Immature natural killer cell (primary cell): ENCODE measurements at regions not wholly inside any gene's neighbourhood (a gene's known extent, or its start where the extent isn't known, plus 50 kb on each side); places are given as distances from the start of the nearest gene placed in this dataset.
A peak's percentile ranks its signal among the peaks of the same experiment; 100 is the strongest.

Experiments
- DNase-seq, 3 donors: peaks; one replicate each; pipeline ENCODE4 v3.0.0; 2022; ENCODE audit warnings: mixed read lengths in 1 of 3
- H3K27ac Mint-ChIP-seq, 6 donors: one replicate each; pipeline ENCODE4 v1.8.0; 2020; ENCODE audit warnings: mixed read lengths in 6 of 6, mild to moderate bottlenecking in 5 of 6, inconsistent platforms in 4 of 6, moderate library complexity in 3 of 6
- H3K27me3 Mint-ChIP-seq, 3 donors: one replicate each; pipeline ENCODE4 v1.8.0; 2020 to 2021; ENCODE audit warnings: low read depth in 3 of 3, mild to moderate bottlenecking in 3 of 3, mixed read lengths in 3 of 3, moderate library complexity in 3 of 3, inconsistent platforms in 1 of 3
- H3K36me3 Mint-ChIP-seq, 3 donors: one replicate each; pipeline ENCODE4 v1.8.0; 2020; ENCODE audit warnings: mixed read lengths in 3 of 3, inconsistent platforms in 2 of 3, mild to moderate bottlenecking in 2 of 3
- H3K4me1 Mint-ChIP-seq, 2 donors: one replicate each; pipeline ENCODE4 v1.8.0; 2020; ENCODE audit warnings: inconsistent platforms in 2 of 2, mild to moderate bottlenecking in 2 of 2, mixed read lengths in 2 of 2, moderate library complexity in 1 of 2
- H3K4me3 Mint-ChIP-seq, 5 donors: one replicate each; pipeline ENCODE4 v1.8.0; 2020; ENCODE audit warnings: mild to moderate bottlenecking in 5 of 5, mixed read lengths in 5 of 5, inconsistent platforms in 3 of 5, moderate library complexity in 3 of 5
- H3K9me3 Mint-ChIP-seq, 6 donors: one replicate each; pipeline ENCODE4 v1.8.0; 2020; ENCODE audit warnings: mild to moderate bottlenecking in 6 of 6, mixed read lengths in 6 of 6, inconsistent platforms in 4 of 6, moderate library complexity in 3 of 6

DNA sequence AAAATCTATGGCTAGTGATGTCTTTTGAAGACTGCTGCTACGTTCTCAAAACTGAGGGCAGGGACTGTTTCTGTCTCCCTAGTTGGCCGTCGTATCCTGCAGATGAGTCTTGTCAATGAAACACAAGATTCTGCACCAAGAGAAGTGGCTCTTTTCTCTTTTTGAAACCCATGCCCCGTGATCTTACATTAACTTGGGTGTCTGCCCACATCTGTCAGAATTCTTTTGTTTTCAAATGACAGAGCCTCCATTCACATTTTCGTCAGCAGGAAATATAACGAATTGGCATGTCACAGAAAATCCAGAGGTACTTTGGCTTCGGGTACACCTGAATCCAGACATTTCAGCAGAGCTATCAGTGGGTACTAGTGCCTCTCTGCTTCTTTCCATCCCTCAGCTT, 331.3 kb upstream of the PROK2 start:
- H3K36me3 Mint-ChIP-seq: no peaks in the 10 kb centered on the region
- H3K4me3 Mint-ChIP-seq: no peak overlapping the region
- H3K27me3 Mint-ChIP-seq: peaks cover 0 to 3% (median 2%) of the 10 kb centered on the region in 3 donors
- no peak overlapping the region for H3K27ac Mint-ChIP-seq
- no peaks in the 10 kb centered on the region for H3K9me3 Mint-ChIP-seq
- H3K4me1 Mint-ChIP-seq: no peaks in the 10 kb centered on the region
- DNase-seq: no peak

GRCh38 chr3:72115307-72115706, 330.4 kb upstream of the PROK2 start:
- H3K4me1 Mint-ChIP-seq: no peaks in the 10 kb centered on the region
- H3K36me3 Mint-ChIP-seq: no peaks in the 10 kb centered on the region
- no peak overlapping the region for H3K4me3 Mint-ChIP-seq
- no peak overlapping the region for H3K27ac Mint-ChIP-seq
- peaks cover 0 to 2% (median under 1%) of the 10 kb centered on the region in 3 donors for H3K27me3 Mint-ChIP-seq
- no peak for DNase-seq
- no peaks in the 10 kb centered on the region for H3K9me3 Mint-ChIP-seq

GRCh38 chr3:72114773-72115172, 329.8 kb upstream of the PROK2 start:
- H3K4me3 Mint-ChIP-seq: no peak overlapping the region
- H3K9me3 Mint-ChIP-seq: no peaks in the 10 kb centered on the region
- H3K4me1 Mint-ChIP-seq: no peaks in the 10 kb centered on the region
- H3K27ac Mint-ChIP-seq: no peak overlapping the region
- no peaks in the 10 kb centered on the region for H3K36me3 Mint-ChIP-seq
- no peak for DNase-seq
- peaks cover 0 to 2% (median 2%) of the 10 kb centered on the region in 3 donors for H3K27me3 Mint-ChIP-seq

DNA sequence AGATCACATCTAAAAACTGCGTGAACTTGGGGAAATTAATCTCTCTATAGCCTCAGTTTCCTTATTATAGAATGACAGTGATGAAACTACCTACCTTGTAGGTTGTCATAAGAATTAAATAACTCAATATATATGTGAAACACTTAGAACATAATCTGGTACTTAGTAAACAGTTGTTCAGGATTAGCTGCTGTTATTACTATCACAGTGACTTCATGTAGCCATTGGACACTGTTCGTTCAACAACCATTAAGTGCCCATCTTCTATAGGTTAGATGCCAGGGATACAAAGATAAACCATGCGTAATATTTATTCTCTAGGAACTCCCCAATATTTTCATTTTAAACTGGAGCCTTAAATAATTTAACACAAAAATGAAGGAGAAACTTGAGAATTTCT, 329.0 kb upstream of the PROK2 start:
- Mint-ChIP-seq H3K9me3 (no peaks in the 10 kb centered on the region), H3K36me3 (no peaks in the 10 kb centered on the region), H3K27me3 (peaks cover 0 to 2% (median 2%) of the 10 kb centered on the region in 3 donors), H3K4me1 (no peaks in the 10 kb centered on the region), H3K4me3 (no peak overlapping the region), H3K27ac (no peak overlapping the region)
- DNase-seq: no peak

DNA sequence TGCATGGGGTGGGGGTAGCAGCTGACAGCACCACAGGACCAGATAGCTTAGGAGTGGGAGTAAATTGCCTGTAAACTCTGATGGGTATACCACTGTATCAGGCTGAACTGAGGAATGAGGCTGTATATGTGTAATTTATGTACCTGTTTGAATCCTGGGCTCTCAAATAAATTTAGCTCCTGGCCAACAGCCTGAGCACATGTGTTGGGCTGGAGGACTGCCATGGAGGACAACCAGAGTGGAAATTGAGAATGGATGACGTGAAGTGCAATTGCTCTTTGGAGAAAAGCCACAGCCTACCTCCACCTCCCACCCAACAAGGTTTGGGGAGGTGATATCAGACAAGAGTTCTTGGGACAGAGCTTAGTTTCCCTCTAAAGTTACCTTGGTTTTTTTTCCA, 328.6 kb upstream of the PROK2 start:
- H3K36me3 Mint-ChIP-seq: no peaks in the 10 kb centered on the region
- H3K27me3 Mint-ChIP-seq: peaks cover 0 to 2% (median 2%) of the 10 kb centered on the region in 3 donors
- DNase-seq: no peak
- H3K9me3 Mint-ChIP-seq: no peaks in the 10 kb centered on the region
- no peaks in the 10 kb centered on the region for H3K4me1 Mint-ChIP-seq
- no peak overlapping the region for H3K27ac Mint-ChIP-seq
- no peak overlapping the region for H3K4me3 Mint-ChIP-seq

DNA sequence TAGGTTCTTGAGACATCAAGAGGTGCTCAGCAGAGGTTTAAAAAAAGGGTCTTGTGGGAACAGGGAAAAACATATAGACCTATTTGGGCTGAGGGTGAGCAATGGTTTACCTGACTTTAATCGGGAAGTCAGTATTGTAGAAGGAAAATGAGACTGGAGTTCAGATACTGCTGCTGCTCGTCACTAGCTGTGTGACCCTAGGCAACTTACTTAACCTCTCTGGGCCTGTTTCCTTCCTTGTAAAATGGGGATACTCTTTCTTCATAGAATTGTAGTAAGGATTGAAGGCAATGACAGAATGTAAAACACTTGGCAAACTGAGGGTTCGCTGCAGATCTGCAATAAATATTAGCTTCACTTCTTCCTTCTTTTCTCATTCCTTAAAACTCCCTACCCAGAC, 327.5 kb upstream of the PROK2 start:
- Mint-ChIP-seq H3K36me3 (no peaks in the 10 kb centered on the region), H3K4me3 (no peak overlapping the region), H3K27ac (no peak overlapping the region), H3K4me1 (no peaks in the 10 kb centered on the region), H3K9me3 (no peaks in the 10 kb centered on the region), H3K27me3 (peaks cover 0 to 2% (median 2%) of the 10 kb centered on the region in 3 donors)
- no peak for DNase-seq

- no peak for DNase-seq
- peaks cover 0 to 2% (median 2%) of the 10 kb centered on the region in 3 donors for H3K27me3 Mint-ChIP-seq
- H3K9me3 Mint-ChIP-seq: no peaks in the 10 kb centered on the region
- no peak overlapping the region for H3K27ac Mint-ChIP-seq
- H3K36me3 Mint-ChIP-seq: no peaks in the 10 kb centered on the region
- H3K4me3 Mint-ChIP-seq: no peak overlapping the region
- no peaks in the 10 kb centered on the region for H3K4me1 Mint-ChIP-seq
These were observed 326.6 kb upstream of the PROK2 start for GRCh38 chr3:72111265-72112205.

GRCh38 chr3:72109327-72110259, 324.6 kb upstream of the PROK2 start:
- no peaks in the 10 kb centered on the region for H3K4me1 Mint-ChIP-seq
- no peak overlapping the region for H3K27ac Mint-ChIP-seq
- DNase-seq: no peak
- no peaks in the 10 kb centered on the region for H3K9me3 Mint-ChIP-seq
- H3K36me3 Mint-ChIP-seq: no peaks in the 10 kb centered on the region
- peaks cover 0 to 2% (median 2%) of the 10 kb centered on the region in 3 donors for H3K27me3 Mint-ChIP-seq
- H3K4me3 Mint-ChIP-seq: no peak overlapping the region

DNA sequence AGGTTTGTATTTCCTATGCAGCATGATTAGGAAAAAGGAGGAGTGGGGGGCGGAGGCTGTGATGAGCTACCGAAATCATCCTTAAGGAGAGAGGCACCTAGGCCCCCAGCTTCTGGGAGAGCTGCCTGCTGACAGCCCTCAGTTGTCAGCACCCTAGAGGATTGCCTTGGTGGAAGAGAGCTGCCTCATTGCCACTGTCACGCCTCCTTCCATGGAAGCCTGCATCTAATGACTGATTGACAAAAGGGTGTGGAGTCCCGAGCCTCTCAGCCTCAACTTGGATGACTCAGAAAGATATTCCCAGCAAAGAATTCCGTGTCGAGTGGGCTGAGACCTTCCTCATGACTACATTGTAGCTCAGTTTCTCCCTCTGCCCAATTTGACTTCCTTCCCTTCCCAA, 320.4 kb upstream of the PROK2 start:
- Mint-ChIP-seq H3K27me3 (peaks cover 5 to 8% (median 7%) of the 10 kb centered on the region in 3 donors), H3K4me3 (no peak overlapping the region), H3K27ac (no peak overlapping the region), H3K36me3 (no peaks in the 10 kb centered on the region), H3K9me3 (no peaks in the 10 kb centered on the region), H3K4me1 (peaks cover 12 to 14% of the 10 kb centered on the region in 2 donors)
- no peak for DNase-seq

- Mint-ChIP-seq H3K9me3 (no peaks in the 10 kb centered on the region), H3K36me3 (no peaks in the 10 kb centered on the region), H3K27ac (peak overlapping the region in 1 of 6 donors; percentile 80), H3K27me3 (peaks cover 5 to 12% (median 11%) of the 10 kb centered on the region in 3 donors), H3K4me1 (peaks cover 17 to 24% of the 10 kb centered on the region in 2 donors), H3K4me3 (no peak overlapping the region)
- DNase-seq: no peak
These were observed 317.2 kb upstream of the PROK2 start for GRCh38 chr3:72102112-72102616.

DNA sequence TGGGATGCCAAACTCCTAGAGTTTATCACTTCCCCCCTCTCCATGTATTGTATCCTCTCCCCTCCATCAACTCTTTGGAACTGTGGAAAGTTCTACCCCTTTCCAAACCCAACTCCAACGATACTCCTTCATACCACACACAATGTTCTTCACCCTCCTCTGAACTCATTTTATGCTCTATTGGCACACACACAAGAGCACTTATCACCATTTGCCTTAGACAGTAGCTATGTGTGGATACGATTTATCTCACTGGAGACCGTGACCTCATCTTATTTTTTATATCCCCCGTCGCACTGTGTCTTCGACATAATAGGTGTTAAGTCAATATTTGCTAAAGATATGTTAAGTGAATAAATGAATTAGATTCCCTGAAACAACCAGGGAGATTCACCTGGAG, 316.5 kb upstream of the PROK2 start:
- H3K4me1 Mint-ChIP-seq: peaks cover 17 to 24% of the 10 kb centered on the region in 2 donors
- H3K27ac Mint-ChIP-seq: peak overlapping the region in 2 of 6 donors; percentile 12 to 80
- H3K36me3 Mint-ChIP-seq: no peaks in the 10 kb centered on the region
- H3K27me3 Mint-ChIP-seq: peaks cover 5 to 13% (median 11%) of the 10 kb centered on the region in 3 donors
- peak overlapping the region in 4 of 5 donors; percentile 26 to 80 (median 52) for H3K4me3 Mint-ChIP-seq
- no peak for DNase-seq
- H3K9me3 Mint-ChIP-seq: no peaks in the 10 kb centered on the region

- H3K9me3 Mint-ChIP-seq: no peaks in the 10 kb centered on the region
- DNase-seq: peak; percentile 65 to 78 (median 73)
- peaks cover 17 to 24% of the 10 kb centered on the region in 2 donors for H3K4me1 Mint-ChIP-seq
- peaks cover 5 to 13% (median 11%) of the 10 kb centered on the region in 3 donors for H3K27me3 Mint-ChIP-seq
- peak overlapping the region in 5 of 6 donors; percentile 21 to 83 (median 68) for H3K27ac Mint-ChIP-seq
- H3K4me3 Mint-ChIP-seq: peak overlapping the region; percentile 68 to 82 (median 77)
- H3K36me3 Mint-ChIP-seq: no peaks in the 10 kb centered on the region
These were observed 315.7 kb upstream of the PROK2 start for GRCh38 chr3:72100601-72101187.

DNA sequence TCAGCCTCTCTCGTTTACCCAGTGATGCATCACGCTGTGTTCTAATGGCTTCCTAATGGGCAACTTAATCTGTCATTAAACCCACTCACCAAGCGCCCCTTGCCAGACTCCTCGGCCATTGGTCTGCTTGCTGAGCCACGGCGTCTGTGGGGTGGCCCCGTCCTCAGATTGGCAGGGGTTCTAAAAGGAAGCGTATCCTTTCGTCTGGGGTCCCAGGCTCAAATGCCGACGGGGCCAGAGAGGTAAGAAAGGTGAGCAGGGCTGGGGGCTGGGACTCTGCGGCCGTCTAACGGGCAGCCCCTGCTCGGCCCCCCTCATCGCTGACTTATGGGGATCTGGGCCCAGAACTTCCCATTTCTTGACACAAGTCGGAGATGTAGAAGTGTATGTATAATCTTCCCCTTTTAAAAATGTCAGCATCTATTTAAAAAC, 315.1 kb upstream of the PROK2 start:
- Mint-ChIP-seq H3K4me1 (peaks cover 17 to 24% of the 10 kb centered on the region in 2 donors), H3K9me3 (no peaks in the 10 kb centered on the region), H3K36me3 (no peaks in the 10 kb centered on the region), H3K27me3 (peaks cover 5 to 13% (median 11%) of the 10 kb centered on the region in 3 donors), H3K4me3 (peak overlapping the region; percentile 68 to 82 (median 77)), H3K27ac (peak overlapping the region in 4 of 6 donors; percentile 21 to 83 (median 66))
- DNase-seq: no peak
